GM23338 (cell line): ENCODE measurements at regions not wholly inside any gene's neighbourhood (a gene's known extent, or its start where the extent isn't known, plus 50 kb on each side); places are given as distances from the start of the nearest gene placed in this dataset.

Source experiments
- ATAC-seq: fragments of 200-7000 bp; cut with Tn5 transposase; 3 replicates; pipeline ENCODE4 v1.9.1; 2020
- DNase-seq: peaks from one replicate; pipeline ENCODE4 v3.0.0-alpha.2; 2015; ENCODE audit warnings: low spot score
- H2AFZ ChIP-seq: fragments of 200-600 bp; sonication (generic); 2 replicates; pipeline ENCODE4 v1.8.0; 2016; ENCODE audit warnings: antibody characterized with exemption, mild to moderate bottlenecking, moderate library complexity
- H3F3A ChIP-seq: fragments of 200-600 bp; sonication (generic); replicated peaks from 2 replicates; pipeline ENCODE4 v1.8.0; 2017; ENCODE audit warnings: antibody characterized with exemption, mixed run types, low read depth
- H3K27ac ChIP-seq: fragments of 200-600 bp; sonication (generic); 2 replicates; pipeline ENCODE4 v1.6.1; 2016; ENCODE audit warnings: low read depth
- H3K27me3 ChIP-seq: fragments of 200-600 bp; sonication (generic); 2 replicates; pipeline ENCODE4 v1.8.0; 2016; ENCODE audit warnings: mild to moderate bottlenecking, mixed run types, moderate library complexity; ENCODE audit not compliant: insufficient read depth
- H3K36me3 ChIP-seq: fragments of 200-600 bp; sonication (generic); 2 replicates; pipeline ENCODE4 v1.8.0; 2016; ENCODE audit warnings: mild to moderate bottlenecking; ENCODE audit not compliant: insufficient read depth
- H3K4me1 ChIP-seq: fragments of 200-600 bp; sonication (generic); 2 replicates; pipeline ENCODE4 v1.8.0; 2016; ENCODE audit warnings: mild to moderate bottlenecking, moderate library complexity; ENCODE audit not compliant: insufficient read depth
- H3K4me2 ChIP-seq: fragments of 200-600 bp; sonication (generic); 2 replicates; pipeline ENCODE4 v1.7.1; 2017; ENCODE audit warnings: mixed run types
- H3K4me3 ChIP-seq: fragments of 200-600 bp; sonication (generic); 2 replicates; pipeline ENCODE4 v1.6.1; 2016; ENCODE audit warnings: mixed run types
- H3K79me2 ChIP-seq: fragments of 200-600 bp; sonication (generic); replicated peaks from 2 replicates; pipeline ENCODE4 v1.8.0; 2017; ENCODE audit warnings: mild to moderate bottlenecking; ENCODE audit not compliant: insufficient read depth
- H3K9me2 ChIP-seq: fragments of 200-600 bp; sonication (generic); 2 replicates; pipeline ENCODE4 v1.8.0; 2017; ENCODE audit not compliant: insufficient read depth
- H4K20me1 ChIP-seq: fragments of 200-600 bp; sonication (generic); replicated peaks from 2 replicates; pipeline ENCODE4 v1.8.0; 2017; ENCODE audit warnings: mild to moderate bottlenecking; ENCODE audit not compliant: insufficient read depth
- H3K27ac Mint-ChIP-seq: 2 replicates; pipeline ENCODE4 v1.8.0; 2020; ENCODE audit warnings: inconsistent platforms, mild to moderate bottlenecking, moderate library complexity, mixed read lengths
- H3K27me3 Mint-ChIP-seq: 3 replicates; pipeline ENCODE4 v1.8.0; 2022; ENCODE audit warnings: low read depth, mild to moderate bottlenecking, moderate library complexity, mixed read lengths, inconsistent platforms; ENCODE audit not compliant: insufficient read depth, poor library complexity
- H3K36me3 Mint-ChIP-seq: 3 replicates; pipeline ENCODE4 v1.8.0; 2021; ENCODE audit warnings: low read depth, mild to moderate bottlenecking, inconsistent platforms, moderate library complexity, mixed read lengths
- H3K4me1 Mint-ChIP-seq: 3 replicates; pipeline ENCODE4 v1.8.0; 2020; ENCODE audit warnings: mild to moderate bottlenecking, inconsistent platforms, mixed read lengths
- H3K4me3 Mint-ChIP-seq: 3 replicates; pipeline ENCODE4 v1.8.0; 2021; ENCODE audit warnings: moderate library complexity, mild to moderate bottlenecking, inconsistent platforms, mixed read lengths
- H3K9me3 Mint-ChIP-seq: 3 replicates; pipeline ENCODE4 v1.8.0; 2020; ENCODE audit warnings: moderate library complexity, mild to moderate bottlenecking, inconsistent platforms, mixed read lengths
- CREB1 ChIP-seq: fragments of 250-450 bp; sonication (Bioruptor Pico); IDR thresholded peaks from 2 replicates; pipeline ENCODE4 v1.5.0; 2020; ENCODE audit warnings: low read depth, mild to moderate bottlenecking, moderate library complexity
- CTCF ChIP-seq, 2 experiments: fragments of 200-600 bp in 1 of 2; sonication (generic) in 1 of 2; conservative IDR thresholded peaks; 2 replicates each; pipeline versions ENCODE4 v1.5.1 to v1.6.1; 2016 to 2017; ENCODE audit warnings: antibody characterized with exemption in 2 of 2, low read depth in 2 of 2, mild to moderate bottlenecking in 2 of 2, moderate library complexity in 1 of 2
- EZH2 ChIP-seq: fragments of 200-600 bp; sonication (generic); IDR thresholded peaks from one replicate; pipeline ENCODE4 v1.8.0; 2017; ENCODE audit warnings: antibody characterized with exemption, mild to moderate bottlenecking, low read depth; ENCODE audit not compliant: unreplicated experiment
- EZH2phosphoT487 ChIP-seq: fragments of 200-600 bp; sonication (generic); IDR thresholded peaks from one replicate; pipeline ENCODE4 v1.8.1; 2018; ENCODE audit warnings: antibody characterized with exemption; ENCODE audit not compliant: unreplicated experiment
- JUNB ChIP-seq: IDR thresholded peaks from one replicate; pipeline ENCODE4 v1.6.1; 2016; ENCODE audit warnings: antibody characterized with exemption; ENCODE audit not compliant: unreplicated experiment
- NANOG ChIP-seq: IDR thresholded peaks from 2 replicates; pipeline ENCODE4 v1.6.1; 2016; ENCODE audit warnings: antibody characterized with exemption, borderline replicate concordance
- POLR2AphosphoS5 ChIP-seq: IDR thresholded peaks from 2 replicates; pipeline ENCODE4 v1.6.1; 2016; ENCODE audit warnings: antibody characterized with exemption, low read depth
- STAT1 ChIP-seq: IDR thresholded peaks from one replicate; pipeline ENCODE4 v1.6.1; 2016; ENCODE audit warnings: antibody characterized with exemption; ENCODE audit not compliant: unreplicated experiment
- ZNF114 ChIP-seq: fragments of 250-450 bp; sonication (Bioruptor Pico); IDR thresholded peaks from 2 replicates; pipeline ENCODE4 v1.5.0; 2020; ENCODE audit warnings: mild to moderate bottlenecking, moderate library complexity
- ZNF331 ChIP-seq: fragments of 250-450 bp; sonication (Bioruptor Pico); IDR thresholded peaks from 2 replicates; pipeline ENCODE4 v1.5.0; 2020; ENCODE audit warnings: low read depth, mild to moderate bottlenecking, moderate library complexity
- ZNF462 ChIP-seq: fragments of 250-450 bp; sonication (Bioruptor Pico); IDR thresholded peaks from 2 replicates; pipeline ENCODE4 v1.5.0; 2020; ENCODE audit warnings: mild to moderate bottlenecking, moderate library complexity
- TF ChIP-seq, protein P1 (sequence below): IDR thresholded peaks from one replicate; pipeline ENCODE4 v1.6.1; 2018; ENCODE audit warnings: antibody characterized with exemption; ENCODE audit not compliant: unreplicated experiment
- TF ChIP-seq, protein P2 (sequence below): IDR thresholded peaks from 2 replicates; pipeline ENCODE4 v1.6.1; 2016; ENCODE audit warnings: antibody characterized with exemption

- Mint-ChIP-seq H3K27me3 (no peaks in the 10 kb centered on the region), H3K36me3 (no peaks in the 10 kb centered on the region), H3K4me3 (no peak overlapping the region), H3K27ac (no peak overlapping the region; the same call in 1 of the 2 replicates), H3K4me1 (peaks cover 8% of the 10 kb centered on the region; the same call in 2 of the 3 replicates), H3K9me3 (no peaks in the 10 kb centered on the region)
- Histone ChIP-seq H3K79me2 (no peaks in the 10 kb centered on the region), H3K27ac (no peak overlapping the region), H2AFZ (no peak overlapping the region), H3K4me2 (no peak overlapping the region), H4K20me1 (no peaks in the 10 kb centered on the region), H3K27me3 (no peaks in the 10 kb centered on the region), H3K36me3 (no peaks in the 10 kb centered on the region; the same call in 1 of the 2 replicates), H3K9me2 (no peaks in the 10 kb centered on the region), H3K4me1 (peaks cover 14% of the 10 kb centered on the region; the same call in 1 of the 2 replicates), H3K4me3 (no peak overlapping the region), H3F3A (no peaks in the 10 kb centered on the region)
- TF ChIP-seq, protein P1, sequence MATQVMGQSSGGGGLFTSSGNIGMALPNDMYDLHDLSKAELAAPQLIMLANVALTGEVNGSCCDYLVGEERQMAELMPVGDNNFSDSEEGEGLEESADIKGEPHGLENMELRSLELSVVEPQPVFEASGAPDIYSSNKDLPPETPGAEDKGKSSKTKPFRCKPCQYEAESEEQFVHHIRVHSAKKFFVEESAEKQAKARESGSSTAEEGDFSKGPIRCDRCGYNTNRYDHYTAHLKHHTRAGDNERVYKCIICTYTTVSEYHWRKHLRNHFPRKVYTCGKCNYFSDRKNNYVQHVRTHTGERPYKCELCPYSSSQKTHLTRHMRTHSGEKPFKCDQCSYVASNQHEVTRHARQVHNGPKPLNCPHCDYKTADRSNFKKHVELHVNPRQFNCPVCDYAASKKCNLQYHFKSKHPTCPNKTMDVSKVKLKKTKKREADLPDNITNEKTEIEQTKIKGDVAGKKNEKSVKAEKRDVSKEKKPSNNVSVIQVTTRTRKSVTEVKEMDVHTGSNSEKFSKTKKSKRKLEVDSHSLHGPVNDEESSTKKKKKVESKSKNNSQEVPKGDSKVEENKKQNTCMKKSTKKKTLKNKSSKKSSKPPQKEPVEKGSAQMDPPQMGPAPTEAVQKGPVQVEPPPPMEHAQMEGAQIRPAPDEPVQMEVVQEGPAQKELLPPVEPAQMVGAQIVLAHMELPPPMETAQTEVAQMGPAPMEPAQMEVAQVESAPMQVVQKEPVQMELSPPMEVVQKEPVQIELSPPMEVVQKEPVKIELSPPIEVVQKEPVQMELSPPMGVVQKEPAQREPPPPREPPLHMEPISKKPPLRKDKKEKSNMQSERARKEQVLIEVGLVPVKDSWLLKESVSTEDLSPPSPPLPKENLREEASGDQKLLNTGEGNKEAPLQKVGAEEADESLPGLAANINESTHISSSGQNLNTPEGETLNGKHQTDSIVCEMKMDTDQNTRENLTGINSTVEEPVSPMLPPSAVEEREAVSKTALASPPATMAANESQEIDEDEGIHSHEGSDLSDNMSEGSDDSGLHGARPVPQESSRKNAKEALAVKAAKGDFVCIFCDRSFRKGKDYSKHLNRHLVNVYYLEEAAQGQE: no peak
- TF ChIP-seq CREB1 (CRISPR knock-in tag): no peak
- no peak for TF ChIP-seq NANOG
- no peak for TF ChIP-seq JUNB
- TF ChIP-seq CTCF (conservative IDR thresholded peaks at IDR 0.05; ENCODE audit: low read depth in 2 of 2): no peak
- no peak for TF ChIP-seq EZH2
- TF ChIP-seq ZNF462: no peak
- TF ChIP-seq, protein P2, sequence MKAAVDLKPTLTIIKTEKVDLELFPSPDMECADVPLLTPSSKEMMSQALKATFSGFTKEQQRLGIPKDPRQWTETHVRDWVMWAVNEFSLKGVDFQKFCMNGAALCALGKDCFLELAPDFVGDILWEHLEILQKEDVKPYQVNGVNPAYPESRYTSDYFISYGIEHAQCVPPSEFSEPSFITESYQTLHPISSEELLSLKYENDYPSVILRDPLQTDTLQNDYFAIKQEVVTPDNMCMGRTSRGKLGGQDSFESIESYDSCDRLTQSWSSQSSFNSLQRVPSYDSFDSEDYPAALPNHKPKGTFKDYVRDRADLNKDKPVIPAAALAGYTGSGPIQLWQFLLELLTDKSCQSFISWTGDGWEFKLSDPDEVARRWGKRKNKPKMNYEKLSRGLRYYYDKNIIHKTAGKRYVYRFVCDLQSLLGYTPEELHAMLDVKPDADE: no peak
- no peak for TF ChIP-seq POLR2AphosphoS5
- no peak for TF ChIP-seq ZNF331 (CRISPR knock-in tag)
- no peak for TF ChIP-seq EZH2phosphoT487
- no peak for TF ChIP-seq ZNF114 (CRISPR knock-in tag)
- no peak for TF ChIP-seq STAT1
- DNase-seq (no peak), ATAC-seq (no peak)
These were observed 163.8 kb upstream of the KITLG start for GRCh38 chr12:88743946-88744685.
